ENCODE measurements at regions not wholly inside any gene's neighbourhood (a gene's known extent, or its start where the extent isn't known, plus 50 kb on each side); places are given as distances from the start of the nearest gene placed in this dataset.

- TF ChIP-seq Cebpa-rat (IDR thresholded peaks at IDR 0.05): no peak
- no peak overlapping the region for H3K4me3 ChIP-seq
- no peaks in the 10 kb centered on the region for H4K20me1 ChIP-seq
- peaks cover 16% of the 10 kb centered on the region for H3K4me1 ChIP-seq
- H3K9ac ChIP-seq: no peak overlapping the region
- H3K9me3 ChIP-seq: no peaks in the 10 kb centered on the region
- no peak overlapping the region for H3K4me2 ChIP-seq
- H3K36me3 ChIP-seq: no peaks in the 10 kb centered on the region
- no peaks in the 10 kb centered on the region for H3K27me3 ChIP-seq
- no peak overlapping the region for H3K27ac ChIP-seq
These were observed 64.9 kb upstream of the SOD3 start for GRCh38 chr4:24730256-24731001.

DNA sequence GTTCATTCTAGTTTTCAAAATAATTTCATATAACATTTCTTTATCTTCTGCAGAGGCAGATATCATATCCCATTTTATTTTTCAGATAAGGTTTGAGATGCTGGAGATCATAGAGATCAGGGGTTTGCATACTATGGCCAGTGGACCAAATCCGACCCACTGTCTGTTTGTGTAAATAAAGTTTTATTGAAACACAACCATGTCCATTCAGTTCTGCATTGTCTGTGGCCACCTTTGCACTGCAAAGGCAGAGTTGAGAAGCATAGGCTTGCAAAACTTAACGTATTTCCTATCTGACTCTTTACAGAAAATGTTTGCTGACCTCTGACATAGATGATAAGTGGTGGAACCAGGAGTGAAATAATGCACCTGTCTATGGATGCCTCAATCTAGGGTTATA is 63.9 kb upstream of the SOD3 start:
- Histone ChIP-seq H3K36me3 (no peaks in the 10 kb centered on the region), H3K9ac (no peak overlapping the region), H3K27me3 (no peaks in the 10 kb centered on the region), H3K4me3 (no peak overlapping the region), H4K20me1 (no peaks in the 10 kb centered on the region), H3K9me3 (peaks cover 6% of the 10 kb centered on the region), H3K4me1 (peaks cover 16% of the 10 kb centered on the region), H3K4me2 (no peak overlapping the region), H3K27ac (no peak overlapping the region)
- no peak for TF ChIP-seq Cebpa-rat (IDR thresholded peaks at IDR 0.05)

DNA sequence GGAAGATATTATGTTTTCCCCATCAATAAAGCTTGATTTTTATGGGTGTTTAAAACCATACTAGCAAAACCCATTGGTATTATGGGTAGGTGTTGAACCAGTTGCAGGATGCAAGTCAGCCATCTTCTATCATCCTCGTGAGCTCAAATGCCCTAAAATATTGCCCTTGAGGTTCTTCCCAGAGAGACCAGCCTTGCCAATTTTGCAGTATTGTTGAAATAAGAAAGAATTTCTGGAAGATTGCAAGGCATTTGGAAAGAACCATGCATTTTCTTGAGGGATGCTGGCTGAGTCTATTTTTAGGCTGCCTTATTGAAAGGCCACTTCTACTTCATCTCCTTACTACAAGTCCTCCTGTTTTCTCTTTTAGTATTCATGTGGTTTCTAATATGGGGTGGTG is 60.9 kb upstream of the SOD3 start:
- peak overlapping the region; percentile 39 for H3K4me2 ChIP-seq
- no peak overlapping the region for H3K9ac ChIP-seq
- no peak overlapping the region for H3K4me3 ChIP-seq
- no peak for TF ChIP-seq Cebpa-rat (IDR thresholded peaks at IDR 0.05)
- peaks cover 16% of the 10 kb centered on the region for H3K4me1 ChIP-seq
- H4K20me1 ChIP-seq: no peaks in the 10 kb centered on the region
- peaks cover 33% of the 10 kb centered on the region for H3K9me3 ChIP-seq
- H3K36me3 ChIP-seq: no peaks in the 10 kb centered on the region
- no peak overlapping the region for H3K27ac ChIP-seq
- no peaks in the 10 kb centered on the region for H3K27me3 ChIP-seq

GRCh38 chr4:24736066-24736465 is 59.3 kb upstream of the SOD3 start:
- no peak for TF ChIP-seq Cebpa-rat (IDR thresholded peaks at IDR 0.05)
- peaks cover 33% of the 10 kb centered on the region for H3K9me3 ChIP-seq
- peaks cover 16% of the 10 kb centered on the region for H3K4me1 ChIP-seq
- no peaks in the 10 kb centered on the region for H3K27me3 ChIP-seq
- H3K9ac ChIP-seq: no peak overlapping the region
- no peak overlapping the region for H3K27ac ChIP-seq
- no peaks in the 10 kb centered on the region for H4K20me1 ChIP-seq
- H3K36me3 ChIP-seq: no peaks in the 10 kb centered on the region
- H3K4me3 ChIP-seq: no peak overlapping the region
- no peak overlapping the region for H3K4me2 ChIP-seq

DNA sequence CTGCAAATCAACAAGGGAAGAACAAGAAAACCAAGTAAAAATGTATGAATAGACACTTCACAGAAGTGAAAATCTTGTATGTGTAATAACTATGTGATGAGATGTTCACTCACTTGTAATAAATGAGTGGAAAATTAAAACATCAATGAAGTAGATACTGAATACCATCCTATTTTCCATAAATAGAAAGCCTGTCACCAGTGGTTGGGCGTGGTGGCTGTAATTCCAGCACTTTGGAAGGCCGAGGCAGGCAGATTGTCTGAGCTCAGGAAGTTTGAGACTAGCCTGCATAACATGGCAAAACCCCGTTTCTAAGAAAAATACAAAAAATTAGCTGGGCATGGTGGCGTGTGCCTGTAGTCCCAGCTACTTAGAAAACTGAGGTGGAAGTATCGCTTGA is 53.5 kb upstream of the SOD3 start:
- no peak for TF ChIP-seq Cebpa-rat (IDR thresholded peaks at IDR 0.05)
- no peaks in the 10 kb centered on the region for H3K27me3 ChIP-seq
- no peak overlapping the region for H3K4me3 ChIP-seq
- no peaks in the 10 kb centered on the region for H3K36me3 ChIP-seq
- no peaks in the 10 kb centered on the region for H3K4me1 ChIP-seq
- H4K20me1 ChIP-seq: no peaks in the 10 kb centered on the region
- H3K4me2 ChIP-seq: no peak overlapping the region
- no peak overlapping the region for H3K27ac ChIP-seq
- H3K9ac ChIP-seq: no peak overlapping the region
- H3K9me3 ChIP-seq: peaks cover 22% of the 10 kb centered on the region

DNA sequence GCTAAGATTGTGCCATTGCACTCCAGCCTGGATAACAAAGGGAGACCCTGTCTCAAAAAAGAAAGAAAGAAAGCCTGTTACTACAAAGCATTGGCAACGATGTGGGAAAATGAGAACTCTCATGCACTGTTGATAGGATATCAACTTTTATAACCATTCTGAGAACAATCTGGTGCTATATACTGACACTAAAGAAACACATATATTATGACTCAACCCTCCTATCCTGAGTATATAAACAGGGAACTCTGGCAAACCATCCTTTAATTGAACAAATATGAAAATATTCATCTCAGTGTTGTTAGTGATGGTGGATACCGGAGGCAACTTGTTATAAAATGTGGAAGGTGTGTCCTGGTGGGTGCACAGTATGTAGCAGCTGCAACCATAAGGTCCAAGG is 53.0 kb upstream of the SOD3 start:
- H3K4me3 ChIP-seq: no peak overlapping the region
- H3K4me2 ChIP-seq: no peak overlapping the region
- no peak for TF ChIP-seq Cebpa-rat (IDR thresholded peaks at IDR 0.05)
- H3K4me1 ChIP-seq: no peaks in the 10 kb centered on the region
- peaks cover 18% of the 10 kb centered on the region for H3K9me3 ChIP-seq
- H3K27ac ChIP-seq: no peak overlapping the region
- no peak overlapping the region for H3K9ac ChIP-seq
- H3K27me3 ChIP-seq: no peaks in the 10 kb centered on the region
- H4K20me1 ChIP-seq: no peaks in the 10 kb centered on the region
- no peaks in the 10 kb centered on the region for H3K36me3 ChIP-seq

DNA sequence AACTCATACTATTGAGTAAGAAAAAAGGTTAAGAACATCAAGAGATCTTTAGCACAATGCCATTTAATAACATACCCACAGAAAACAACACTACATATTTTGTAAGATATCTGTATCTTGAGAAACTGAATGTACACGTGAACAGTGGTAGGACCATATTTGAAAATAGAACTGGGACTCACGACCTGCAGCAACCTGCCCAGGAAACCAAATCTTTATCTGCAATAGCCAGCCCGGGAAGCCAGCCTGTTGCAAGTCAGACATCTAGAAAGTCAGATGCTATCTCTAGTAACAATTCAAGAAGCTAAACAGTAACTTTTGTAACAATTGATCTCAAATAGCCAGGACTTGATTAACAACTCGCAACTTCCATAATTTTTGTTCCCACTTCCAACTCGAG is 52.6 kb upstream of the SOD3 start:
- H3K9me3 ChIP-seq: peaks cover 13% of the 10 kb centered on the region
- H3K27me3 ChIP-seq: no peaks in the 10 kb centered on the region
- no peaks in the 10 kb centered on the region for H3K36me3 ChIP-seq
- TF ChIP-seq Cebpa-rat (IDR thresholded peaks at IDR 0.05): no peak
- no peak overlapping the region for H3K4me2 ChIP-seq
- no peaks in the 10 kb centered on the region for H4K20me1 ChIP-seq
- H3K27ac ChIP-seq: no peak overlapping the region
- H3K9ac ChIP-seq: no peak overlapping the region
- H3K4me1 ChIP-seq: no peaks in the 10 kb centered on the region
- no peak overlapping the region for H3K4me3 ChIP-seq

GRCh38 chr4:24743206-24743605 is 52.2 kb upstream of the SOD3 start:
- H4K20me1 ChIP-seq: no peaks in the 10 kb centered on the region
- no peak overlapping the region for H3K27ac ChIP-seq
- TF ChIP-seq Cebpa-rat (IDR thresholded peaks at IDR 0.05): no peak
- H3K9me3 ChIP-seq: peaks cover 9% of the 10 kb centered on the region
- H3K4me3 ChIP-seq: no peak overlapping the region
- H3K27me3 ChIP-seq: no peaks in the 10 kb centered on the region
- H3K9ac ChIP-seq: no peak overlapping the region
- H3K4me1 ChIP-seq: no peaks in the 10 kb centered on the region
- no peaks in the 10 kb centered on the region for H3K36me3 ChIP-seq
- no peak overlapping the region for H3K4me2 ChIP-seq

DNA sequence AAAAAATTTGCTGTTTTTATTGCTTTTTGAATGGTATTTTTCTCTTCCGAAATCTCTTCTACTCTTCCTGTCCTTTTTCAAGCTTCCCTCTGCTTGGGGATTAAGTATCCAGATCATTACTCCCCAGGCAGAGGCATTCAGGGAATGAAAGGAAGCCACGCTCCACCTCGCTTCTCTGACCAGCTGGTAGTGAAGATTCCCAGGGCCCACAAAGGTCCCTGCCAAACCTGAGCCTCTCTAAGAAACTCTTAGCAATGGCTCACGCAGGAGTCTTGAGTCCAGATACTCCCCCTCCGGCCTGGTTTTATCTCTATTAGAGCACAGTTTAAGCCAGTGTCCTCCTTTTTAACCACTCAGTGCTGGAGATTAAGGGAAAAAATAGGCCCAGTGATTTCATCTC is 51.4 kb upstream of the SOD3 start:
- no peak overlapping the region for H3K4me3 ChIP-seq
- no peaks in the 10 kb centered on the region for H3K27me3 ChIP-seq
- no peak for TF ChIP-seq Cebpa-rat (IDR thresholded peaks at IDR 0.05)
- H3K9me3 ChIP-seq: peaks cover 2% of the 10 kb centered on the region
- H3K4me1 ChIP-seq: no peaks in the 10 kb centered on the region
- H3K4me2 ChIP-seq: no peak overlapping the region
- no peak overlapping the region for H3K9ac ChIP-seq
- no peaks in the 10 kb centered on the region for H3K36me3 ChIP-seq
- H3K27ac ChIP-seq: no peak overlapping the region
- no peaks in the 10 kb centered on the region for H4K20me1 ChIP-seq

- Histone ChIP-seq H3K9me3 (no peaks in the 10 kb centered on the region), H3K4me2 (no peak overlapping the region), H3K4me3 (no peak overlapping the region), H3K4me1 (no peaks in the 10 kb centered on the region), H3K27me3 (no peaks in the 10 kb centered on the region), H3K36me3 (no peaks in the 10 kb centered on the region), H3K9ac (no peak overlapping the region), H3K27ac (no peak overlapping the region), H4K20me1 (no peaks in the 10 kb centered on the region)
- TF ChIP-seq Cebpa-rat (IDR thresholded peaks at IDR 0.05): no peak
These were observed 50.0 kb upstream of the SOD3 start for GRCh38 chr4:24745172-24745895.

All from BLaER1 (cell line).